Gastroesophageal sphincter (tissue), 3 donors: ENCODE measurements at regions not wholly inside any gene's neighbourhood (a gene's known extent, or its start where the extent isn't known, plus 50 kb on each side); places are given as distances from the start of the nearest gene placed in this dataset.

Experiments
- POLR2A ChIP-seq, 2 donors: fragments of 450-650 bp; IDR thresholded peaks; one replicate each; pipeline ENCODE4 v1.6.1; 2017; ENCODE audit warnings: antibody characterized with exemption in 2 of 2, mild to moderate bottlenecking in 2 of 2, moderate library complexity in 1 of 2
- TF ChIP-seq, protein P1 (sequence below), 4 experiments: fragments of 200-600 bp in 2 of 4; fragments of 450-650 bp in 2 of 4; sonication (generic) in 1 of 4; IDR thresholded peaks; one replicate each; pipeline ENCODE4 v1.5.1; 2017 to 2019; ENCODE audit warnings: antibody characterized with exemption in 4 of 4, mild to moderate bottlenecking in 2 of 4, moderate library complexity in 2 of 4

DNA sequence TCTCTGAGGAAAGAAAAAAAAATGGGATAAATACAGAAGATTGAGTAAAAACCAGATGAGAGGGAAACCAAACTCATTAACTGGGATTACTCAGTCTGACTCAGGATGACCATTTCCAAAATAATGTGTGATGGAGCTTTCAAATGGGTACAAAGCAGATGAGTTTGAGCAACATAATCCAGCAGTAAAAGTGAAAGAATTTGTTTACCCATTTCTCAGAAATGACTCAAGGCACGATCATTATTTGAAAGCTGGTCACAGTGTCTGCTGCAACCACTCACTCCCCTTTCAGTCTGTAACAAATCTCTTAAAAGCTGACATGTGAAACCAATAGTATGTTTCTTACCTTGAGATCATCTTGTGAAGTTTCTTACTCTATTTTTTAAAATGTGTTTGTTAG, 104.7 kb upstream of the KLF14 start:
- TF ChIP-seq, protein P1, sequence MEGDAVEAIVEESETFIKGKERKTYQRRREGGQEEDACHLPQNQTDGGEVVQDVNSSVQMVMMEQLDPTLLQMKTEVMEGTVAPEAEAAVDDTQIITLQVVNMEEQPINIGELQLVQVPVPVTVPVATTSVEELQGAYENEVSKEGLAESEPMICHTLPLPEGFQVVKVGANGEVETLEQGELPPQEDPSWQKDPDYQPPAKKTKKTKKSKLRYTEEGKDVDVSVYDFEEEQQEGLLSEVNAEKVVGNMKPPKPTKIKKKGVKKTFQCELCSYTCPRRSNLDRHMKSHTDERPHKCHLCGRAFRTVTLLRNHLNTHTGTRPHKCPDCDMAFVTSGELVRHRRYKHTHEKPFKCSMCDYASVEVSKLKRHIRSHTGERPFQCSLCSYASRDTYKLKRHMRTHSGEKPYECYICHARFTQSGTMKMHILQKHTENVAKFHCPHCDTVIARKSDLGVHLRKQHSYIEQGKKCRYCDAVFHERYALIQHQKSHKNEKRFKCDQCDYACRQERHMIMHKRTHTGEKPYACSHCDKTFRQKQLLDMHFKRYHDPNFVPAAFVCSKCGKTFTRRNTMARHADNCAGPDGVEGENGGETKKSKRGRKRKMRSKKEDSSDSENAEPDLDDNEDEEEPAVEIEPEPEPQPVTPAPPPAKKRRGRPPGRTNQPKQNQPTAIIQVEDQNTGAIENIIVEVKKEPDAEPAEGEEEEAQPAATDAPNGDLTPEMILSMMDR (IDR thresholded peaks at IDR 0.05), result no peak
- no peak for TF ChIP-seq POLR2A (IDR thresholded peaks at IDR 0.05)
